ENCODE measurements at regions not wholly inside any gene's neighbourhood (a gene's known extent, or its start where the extent isn't known, plus 50 kb on each side); places are given as distances from the start of the nearest gene placed in this dataset.

DNA sequence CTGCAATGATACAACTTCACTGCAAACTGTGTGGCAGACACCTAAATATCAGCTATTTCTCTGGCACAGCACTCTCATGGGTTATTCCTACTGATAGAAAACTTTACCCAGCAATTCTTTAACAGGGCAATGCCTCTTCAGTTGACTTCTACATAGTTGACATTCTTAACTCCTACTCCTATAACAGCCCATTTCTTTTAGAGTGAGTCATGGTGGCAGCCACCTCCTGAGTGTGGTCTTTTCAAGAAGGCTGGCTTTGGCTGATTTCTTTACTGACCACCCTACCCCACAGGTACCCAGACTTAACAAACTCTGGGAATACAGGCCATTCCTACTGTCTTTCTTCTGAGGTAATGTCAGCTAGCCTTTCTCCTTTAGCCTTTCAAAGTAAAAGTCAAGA is 805.8 kb upstream of the ADGRL2 start (continued):
- TF ChIP-seq, protein P1, sequence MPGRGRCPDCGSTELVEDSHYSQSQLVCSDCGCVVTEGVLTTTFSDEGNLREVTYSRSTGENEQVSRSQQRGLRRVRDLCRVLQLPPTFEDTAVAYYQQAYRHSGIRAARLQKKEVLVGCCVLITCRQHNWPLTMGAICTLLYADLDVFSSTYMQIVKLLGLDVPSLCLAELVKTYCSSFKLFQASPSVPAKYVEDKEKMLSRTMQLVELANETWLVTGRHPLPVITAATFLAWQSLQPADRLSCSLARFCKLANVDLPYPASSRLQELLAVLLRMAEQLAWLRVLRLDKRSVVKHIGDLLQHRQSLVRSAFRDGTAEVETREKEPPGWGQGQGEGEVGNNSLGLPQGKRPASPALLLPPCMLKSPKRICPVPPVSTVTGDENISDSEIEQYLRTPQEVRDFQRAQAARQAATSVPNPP (CRISPR knock-in tag; IDR thresholded peaks at IDR 0.05), result no peak
- TF ChIP-seq ZBTB43 (CRISPR knock-in tag; conservative IDR thresholded peaks at IDR 0.05), result no peak

GRCh38 chr1:80994038-80994437 is 806.7 kb upstream of the ADGRL2 start:
- no peaks in the 10 kb centered on the region for H3K79me2 ChIP-seq (ENCODE audit: insufficient read depth, low read length)
- FAIRE-seq (no peak), DNase-seq (ENCODE audit: low spot score) (no peak), ATAC-seq (no peak)
- H3K4me1 ChIP-seq (ENCODE audit: insufficient read depth, low read length), result no peaks in the 10 kb centered on the region
- no peaks in the 10 kb centered on the region for H3K27me3 ChIP-seq (ENCODE audit: control insufficient read depth in 1 of 2, insufficient read depth in 2 of 2, low read length in 2 of 2)
- in situ Hi-C loops (cut with HindIII; ENCODE audit: extremely low pct_ligation_motif_present, low pct_unique_long_range_greater_than_20kb) (no loop called here), intact Hi-C loops (cut with micrococcal nuclease; ENCODE audit: unreplicated experiment) (no loop called here)
- BruUV-seq (replicated peaks), result no TSS peak
- H4K20me1 ChIP-seq (ENCODE audit: insufficient read depth, low read length), result no peaks in the 10 kb centered on the region
- H3K36me3 ChIP-seq (replicated peaks in 1 of 2; ENCODE audit: control insufficient read depth in 1 of 2, insufficient read depth in 2 of 2, low read length in 2 of 2), result no peaks in the 10 kb centered on the region
- no peak overlapping the region for H3K4me3 ChIP-seq (replicated peaks in 1 of 3; ENCODE audit: insufficient read depth in 1 of 3, low read depth in 2 of 3, low read length in 3 of 3)
- H3K4me2 ChIP-seq (ENCODE audit: low read depth, low read length), result no peak overlapping the region
- ChIA-PET CTCF (ENCODE audit: low intra/inter-chr PET ratio, low total read pairs) (no interaction called here), POLR2A (no interaction called here)
- no peak overlapping the region for H2AFZ ChIP-seq (ENCODE audit: low read length)
- H3K9me3 ChIP-seq (ENCODE audit: low read length), result peaks cover 88% of the 10 kb centered on the region
- no peak overlapping the region for H3K27ac ChIP-seq (ENCODE audit: extremely low read length, insufficient read depth, low read length)
- WGBS (ENCODE audit: low lambda C conversion rate), result 0% methylated on average over 1 of the region's 1 CpG
- no peak overlapping the region for H3K9ac ChIP-seq (ENCODE audit: insufficient read depth, low read depth, low read length)
- no peak for TF ChIP-seq KAT7 (CRISPR knock-in tag; IDR thresholded peaks at IDR 0.05; ENCODE audit: borderline replicate concordance)
- TF ChIP-seq TEAD3 (CRISPR knock-in tag; optimal IDR thresholded peaks at IDR 0.05; ENCODE audit: borderline replicate concordance), result no peak
- TF ChIP-seq ZKSCAN5 (CRISPR knock-in tag; IDR thresholded peaks at IDR 0.05), result no peak
- no peak for TF ChIP-seq JARID2 (CRISPR knock-in tag; IDR thresholded peaks at IDR 0.05; ENCODE audit: insufficient replicate concordance)
- TF ChIP-seq YY1 (IDR thresholded peaks at IDR 0.05; ENCODE audit: insufficient read depth, insufficient replicate concordance, low read depth, low read length), result no peak
- TF ChIP-seq SNAI1 (CRISPR knock-in tag; IDR thresholded peaks at IDR 0.05; ENCODE audit: borderline replicate concordance), result no peak
- no peak for TF ChIP-seq ZFP36L2 (CRISPR knock-in tag; IDR thresholded peaks at IDR 0.05)
- TF ChIP-seq MEIS1 (CRISPR knock-in tag; IDR thresholded peaks at IDR 0.05; ENCODE audit: borderline replicate concordance), result no peak
- TF ChIP-seq PAX8 (CRISPR knock-in tag; IDR thresholded peaks at IDR 0.05; ENCODE audit: borderline replicate concordance), result no peak
- no peak for TF ChIP-seq ZFP36L1 (CRISPR knock-in tag; IDR thresholded peaks at IDR 0.05)
- TF ChIP-seq POLR2AphosphoS5 (IDR thresholded peaks at IDR 0.05; ENCODE audit: low read depth, low read length), result no peak

Data from HepG2 (cell line).